ENCODE measurements at regions not wholly inside any gene's neighbourhood (a gene's known extent, or its start where the extent isn't known, plus 50 kb on each side); places are given as distances from the start of the nearest gene placed in this dataset.

GRCh38 chr2:60067006-60067405 is 486.4 kb downstream of the BCL11A start:
- DNase-seq (ENCODE audit: low read depth in 4 of 4, low spot score in 3 of 4) = no peak

DNA sequence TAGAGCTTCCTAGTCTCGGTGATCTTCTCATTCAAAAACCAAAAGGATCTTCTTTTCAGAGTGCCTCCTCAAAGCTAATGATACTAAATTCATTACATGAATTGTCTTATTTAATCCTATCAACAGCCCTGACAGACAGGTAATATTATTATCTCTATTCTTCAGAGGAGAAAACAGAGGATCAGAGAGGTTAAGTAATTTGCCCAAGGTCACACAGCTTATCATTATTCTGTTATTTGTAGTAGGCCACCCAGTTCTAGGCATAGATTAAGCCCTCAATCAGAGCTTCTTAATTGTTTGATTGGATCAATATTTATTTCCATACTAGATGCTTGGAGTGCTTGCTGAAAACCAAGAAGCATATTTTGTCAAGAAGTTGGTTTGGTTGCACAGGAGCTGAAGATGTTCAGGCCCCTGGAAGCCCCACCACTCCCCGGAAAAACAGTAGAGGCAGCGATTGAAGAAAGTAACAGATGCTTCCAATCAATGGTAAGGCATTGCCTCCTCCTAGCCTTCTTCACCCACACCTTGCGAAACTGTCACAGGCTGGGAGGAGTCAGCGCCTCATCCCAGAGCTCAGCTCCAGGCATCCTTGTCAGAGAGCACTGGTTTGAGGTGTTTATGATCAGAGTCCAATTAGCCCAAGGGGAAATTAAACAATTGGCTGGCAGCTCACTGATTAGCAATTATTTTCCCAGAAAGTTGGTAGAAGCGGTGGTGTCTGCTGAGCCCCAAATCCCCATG is 487.2 kb downstream of the BCL11A start:
- no peak for DNase-seq (ENCODE audit: low read depth in 4 of 4, low spot score in 3 of 4)

DNA sequence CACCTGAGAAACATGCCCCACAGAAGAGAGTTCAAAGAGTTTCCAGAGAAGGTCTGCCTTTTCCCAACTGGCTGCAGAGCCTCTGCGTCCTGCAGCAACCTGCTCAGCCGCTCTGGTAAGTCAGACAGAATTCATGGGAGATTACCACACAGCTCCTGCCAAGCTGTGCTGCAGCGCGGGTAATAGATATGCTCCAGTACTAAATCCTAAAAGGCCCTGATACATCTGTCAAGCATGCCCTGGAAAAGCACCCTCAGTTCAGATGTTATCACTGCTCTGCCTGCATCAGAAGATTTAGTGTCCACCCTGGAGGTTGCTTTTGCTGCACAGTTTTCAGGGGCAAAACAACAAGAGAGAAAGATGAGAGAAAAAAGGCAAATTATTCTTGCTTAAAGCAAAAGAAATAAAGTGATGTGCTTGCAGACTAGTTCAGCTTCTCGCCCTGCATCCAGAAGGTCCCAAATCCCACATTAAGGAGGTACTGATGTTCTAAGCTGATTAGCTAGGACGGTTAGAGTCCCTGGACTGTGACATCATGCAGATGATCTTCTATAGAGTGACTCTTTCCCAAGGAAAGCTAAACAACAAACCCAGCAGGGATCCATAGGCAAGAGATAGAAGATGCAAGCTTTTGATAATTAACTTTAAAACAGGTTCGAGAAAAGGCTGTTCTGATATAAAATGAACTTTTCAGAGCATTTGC is 488.6 kb downstream of the BCL11A start:
- no peak for DNase-seq (ENCODE audit: low read depth in 4 of 4, low spot score in 3 of 4)

DNA sequence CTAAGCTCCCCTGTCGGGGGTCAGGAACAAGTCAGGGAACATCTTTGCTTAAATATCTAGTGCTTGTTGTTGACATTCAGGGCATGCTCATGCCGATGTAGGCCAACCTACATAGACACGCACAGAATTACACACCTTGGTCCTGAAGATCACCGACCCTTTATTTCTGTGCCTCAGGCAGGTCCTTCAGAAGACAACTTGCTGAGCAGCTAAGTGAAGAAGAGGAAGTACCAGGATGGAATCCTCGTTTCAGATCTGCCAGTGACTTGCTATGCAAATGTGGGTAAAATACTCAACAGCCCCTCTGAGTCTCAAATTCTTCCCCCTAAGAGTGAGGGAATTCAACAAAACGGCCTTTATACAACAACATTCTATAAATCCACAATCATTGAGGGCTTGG is 494.7 kb downstream of the BCL11A start:
- DNase-seq (ENCODE audit: low read depth in 4 of 4, low spot score in 3 of 4) = no peak

DNA sequence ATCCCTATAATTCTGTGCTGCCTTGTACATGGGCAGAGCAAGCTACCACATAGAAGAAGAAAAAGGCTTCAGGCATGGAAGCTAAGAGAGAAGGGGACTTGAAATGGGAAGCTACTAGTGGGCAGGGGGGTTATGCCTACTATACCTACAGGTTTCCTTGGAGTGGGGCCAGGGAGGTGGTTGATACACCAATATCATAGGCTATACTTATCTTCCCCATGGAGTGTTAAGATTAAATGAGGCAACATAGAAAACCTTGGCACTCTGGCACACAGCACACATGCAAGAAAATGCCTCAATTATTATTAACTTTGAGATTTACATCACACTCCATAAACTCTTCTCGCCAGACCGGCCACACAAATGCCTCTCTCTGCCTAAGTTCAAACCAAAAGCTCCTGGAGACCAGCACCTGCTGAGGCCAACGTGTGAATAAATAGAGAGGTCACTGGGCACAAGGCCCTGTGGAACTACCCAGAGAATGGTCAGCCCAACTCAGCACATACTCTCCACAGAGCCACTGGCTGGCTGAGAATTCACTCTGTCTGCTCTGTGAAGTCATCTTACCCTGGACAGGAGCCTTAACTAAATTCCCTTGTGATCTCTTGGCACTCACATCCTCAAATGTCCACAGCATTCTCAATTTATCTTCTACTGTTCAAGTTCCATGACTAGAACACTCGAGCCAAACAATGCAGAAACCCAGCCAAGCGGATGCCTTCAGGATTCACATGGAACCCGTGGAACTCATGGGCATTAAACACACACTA is 498.7 kb downstream of the BCL11A start:
- no peak for DNase-seq (ENCODE audit: low read depth in 4 of 4, low spot score in 3 of 4)

GRCh38 chr2:60053791-60054190 is 499.7 kb downstream of the BCL11A start:
- no peak for DNase-seq (ENCODE audit: low read depth in 4 of 4, low spot score in 3 of 4)

GRCh38 chr2:60052601-60053000 is 500.9 kb downstream of the BCL11A start:
- DNase-seq (ENCODE audit: low read depth in 4 of 4, low spot score in 3 of 4) = no peak

DNA sequence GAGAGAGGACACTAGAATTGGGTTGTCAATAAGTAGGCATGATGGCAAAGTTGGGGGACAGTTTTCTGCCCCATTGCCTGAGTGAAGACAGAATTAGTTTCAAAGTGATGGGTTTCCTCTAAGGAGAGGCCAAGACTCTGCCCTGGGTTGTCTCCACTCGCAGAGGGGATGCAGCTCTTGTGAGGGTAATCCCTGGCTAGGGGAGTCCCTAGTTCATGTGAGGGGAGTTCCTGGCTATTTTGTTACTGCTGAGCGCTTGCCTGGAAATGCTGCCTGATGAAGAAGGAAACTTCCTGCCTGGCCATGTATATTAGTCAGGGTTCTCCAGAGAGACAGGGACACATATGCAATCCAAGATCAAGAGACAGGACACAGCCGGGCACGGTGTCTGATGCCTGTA is 501.5 kb downstream of the BCL11A start:
- DNase-seq (ENCODE audit: low read depth in 4 of 4, low spot score in 3 of 4) = no peak

GRCh38 chr2:60047944-60048525 is 505.4 kb downstream of the BCL11A start:
- DNase-seq (ENCODE audit: low read depth in 4 of 4, low spot score in 3 of 4) = no peak

DNA sequence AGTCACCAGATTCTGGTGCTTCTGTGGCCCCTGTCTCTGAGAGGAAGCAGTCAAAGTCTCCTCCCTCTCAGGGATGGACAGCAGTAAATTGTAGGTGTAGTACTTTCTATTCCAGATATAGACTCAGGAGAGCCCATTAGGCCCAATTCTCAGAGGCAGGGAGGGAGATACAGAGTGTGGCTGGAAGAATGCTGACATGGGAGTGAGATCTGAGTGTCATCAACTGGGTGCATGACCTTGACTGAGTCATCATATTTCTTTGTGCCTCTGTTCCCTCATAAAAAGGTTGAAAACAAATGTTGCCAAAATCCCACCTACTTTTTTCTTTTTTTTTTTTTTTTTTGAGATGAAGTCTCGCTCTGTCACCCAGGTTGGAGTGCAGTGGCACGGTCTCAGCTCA is 506.1 kb downstream of the BCL11A start:
- no peak for DNase-seq (ENCODE audit: low read depth in 4 of 4, low spot score in 3 of 4)

DNA sequence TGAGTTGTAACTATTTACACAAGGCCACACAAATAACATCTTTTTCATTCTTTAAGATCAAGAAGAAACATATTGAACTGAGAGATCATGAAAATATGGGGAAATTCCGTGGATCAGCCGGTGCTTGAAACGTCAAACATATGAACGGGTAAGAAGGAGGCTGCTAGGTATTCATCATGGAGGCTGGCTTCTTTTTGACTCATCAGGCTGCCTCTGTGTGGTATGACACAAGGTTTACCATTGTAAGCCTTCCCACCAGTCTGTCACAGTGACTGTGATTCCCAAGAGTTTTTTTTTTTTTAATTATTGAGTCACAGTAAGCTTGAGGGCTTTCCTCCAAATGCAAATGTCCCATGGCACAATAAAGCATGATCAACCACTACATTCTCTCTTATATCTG is 506.9 kb downstream of the BCL11A start:
- DNase-seq (ENCODE audit: low read depth in 4 of 4, low spot score in 3 of 4) = no peak

GRCh38 chr2:60045456-60045855 is 508.0 kb downstream of the BCL11A start:
- DNase-seq (ENCODE audit: low read depth in 4 of 4, low spot score in 3 of 4) = no peak

- DNase-seq (ENCODE audit: low read depth in 4 of 4, low spot score in 3 of 4) = no peak
These were observed 509.0 kb downstream of the BCL11A start for GRCh38 chr2:60044484-60044883.

DNA sequence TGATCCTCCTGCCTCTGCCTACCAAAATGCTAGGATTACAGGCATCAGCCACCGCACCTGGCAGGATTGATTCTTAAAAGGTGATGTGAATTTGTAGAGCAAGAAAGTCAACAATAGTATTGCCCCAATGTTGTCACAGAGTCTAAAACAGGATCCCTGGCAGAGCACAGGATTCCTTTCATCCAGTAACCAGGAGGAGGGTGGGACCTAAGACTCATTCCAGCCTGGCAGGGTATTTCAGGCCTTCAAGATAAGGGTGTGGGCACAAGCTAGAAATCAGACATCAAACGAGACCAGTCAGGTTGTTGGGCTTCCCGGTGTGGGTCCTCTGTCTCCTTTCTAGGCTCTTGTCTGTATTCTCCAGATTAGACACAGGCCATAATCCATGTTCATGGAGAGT is 511.4 kb downstream of the BCL11A start:
- DNase-seq (ENCODE audit: low read depth in 4 of 4, low spot score in 3 of 4) = no peak

GRCh38 chr2:60033325-60033724 is 520.1 kb downstream of the BCL11A start:
- DNase-seq (ENCODE audit: low read depth in 4 of 4, low spot score in 3 of 4) = no peak

DNA sequence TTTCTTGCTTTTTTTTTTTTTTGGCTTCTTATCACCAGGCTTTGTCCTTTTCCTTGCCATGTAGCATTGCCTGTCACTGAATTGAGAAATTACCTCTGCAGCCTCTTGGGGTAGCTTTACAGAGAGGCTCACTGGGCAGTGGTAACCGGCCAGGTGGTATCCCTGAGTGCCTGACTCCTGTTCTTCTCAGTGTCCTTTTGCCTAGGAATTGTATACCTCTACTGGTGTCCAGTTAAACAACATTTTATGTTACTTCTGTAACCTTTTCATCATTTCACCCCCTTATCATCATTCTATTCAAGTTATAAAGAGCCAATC is 523.9 kb downstream of the BCL11A start:
- no peak for DNase-seq (ENCODE audit: low read depth in 4 of 4, low spot score in 3 of 4)

DNA sequence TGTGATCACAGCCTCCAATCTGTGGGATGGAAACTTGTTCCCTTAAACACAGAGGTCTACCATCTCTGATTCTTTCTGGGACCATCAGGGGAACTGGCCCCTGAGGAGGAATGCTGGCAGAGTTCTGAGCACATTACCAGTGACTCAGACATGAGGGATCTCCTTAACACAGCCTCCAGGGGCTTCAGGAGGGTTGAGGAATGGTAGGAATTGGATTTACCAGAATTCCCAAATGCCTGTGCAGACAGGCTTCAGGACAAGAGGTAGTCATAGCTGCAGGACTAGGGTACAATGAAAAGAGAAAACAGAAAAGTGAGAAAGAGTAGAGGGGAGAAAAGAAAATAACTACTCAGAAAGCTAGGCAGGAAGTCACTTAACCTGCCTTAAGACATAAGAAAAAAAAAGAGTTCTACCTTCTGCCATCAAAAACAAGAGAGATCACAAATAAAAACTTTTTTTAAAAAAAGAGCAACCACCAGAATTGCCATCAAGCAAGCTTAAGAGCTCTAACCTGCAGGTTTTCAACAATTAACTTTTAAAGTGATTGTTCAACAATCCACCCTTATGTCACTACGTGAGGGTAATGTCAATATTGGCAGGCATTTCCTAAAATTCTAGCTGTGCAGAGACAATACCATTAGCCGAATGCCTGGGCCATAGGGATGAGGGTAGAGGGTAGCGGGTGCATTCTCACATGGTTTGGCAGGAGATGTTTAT is 524.4 kb downstream of the BCL11A start:
- DNase-seq (ENCODE audit: low read depth in 4 of 4, low spot score in 3 of 4) = no peak

GRCh38 chr2:60025496-60025895 is 528.0 kb downstream of the BCL11A start:
- no peak for DNase-seq (ENCODE audit: low read depth in 4 of 4, low spot score in 3 of 4)

DNA sequence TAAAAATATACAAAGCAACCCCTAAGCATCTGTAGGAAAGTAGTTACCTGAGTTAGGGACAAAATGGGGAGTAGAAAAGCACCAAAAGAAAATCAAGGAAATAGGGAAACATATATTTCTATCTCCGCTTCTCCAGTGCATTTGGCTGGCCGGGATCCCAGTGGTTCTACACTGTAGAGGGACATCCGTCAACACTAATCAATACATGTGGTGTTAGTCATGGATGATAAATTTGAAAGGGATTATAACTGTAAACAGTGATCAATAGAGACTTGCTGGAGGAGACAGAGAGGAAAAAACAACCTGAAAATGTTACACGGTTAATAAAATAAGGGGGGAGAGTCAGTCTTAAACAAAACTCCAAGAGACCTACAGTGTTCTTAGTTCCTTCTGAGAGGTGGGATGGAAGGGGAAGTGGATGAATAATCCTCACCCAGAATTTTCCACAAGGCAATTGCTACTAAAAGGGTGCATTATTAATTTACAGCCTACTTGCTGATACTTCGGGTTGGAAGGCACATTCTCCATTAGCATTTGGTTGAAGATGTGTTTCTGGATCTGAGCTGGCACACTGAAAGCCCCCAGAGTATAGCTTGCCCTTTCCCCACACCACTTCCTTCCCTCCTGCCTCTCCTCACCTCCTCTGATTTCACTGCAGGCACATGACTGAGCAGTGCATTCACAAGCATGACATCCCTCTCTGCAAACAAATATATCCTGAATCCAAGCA is 530.0 kb downstream of the BCL11A start:
- DNase-seq (ENCODE audit: low read depth in 4 of 4, low spot score in 3 of 4) = no peak

- no peak for DNase-seq (ENCODE audit: low read depth in 4 of 4, low spot score in 3 of 4)
These were observed 545.8 kb downstream of the BCL11A start for GRCh38 chr2:60007671-60008070.

All from right renal pelvis (tissue), 4 donors.